HS-5 (cell line): ENCODE measurements at regions not wholly inside any gene's neighbourhood (a gene's known extent, or its start where the extent isn't known, plus 50 kb on each side); places are given as distances from the start of the nearest gene placed in this dataset.

ENCODE experiments used
- DNase-seq: peaks from one replicate; pipeline ENCODE4 v3.0.0-alpha.2; 2012; ENCODE audit warnings: low read depth

DNA sequence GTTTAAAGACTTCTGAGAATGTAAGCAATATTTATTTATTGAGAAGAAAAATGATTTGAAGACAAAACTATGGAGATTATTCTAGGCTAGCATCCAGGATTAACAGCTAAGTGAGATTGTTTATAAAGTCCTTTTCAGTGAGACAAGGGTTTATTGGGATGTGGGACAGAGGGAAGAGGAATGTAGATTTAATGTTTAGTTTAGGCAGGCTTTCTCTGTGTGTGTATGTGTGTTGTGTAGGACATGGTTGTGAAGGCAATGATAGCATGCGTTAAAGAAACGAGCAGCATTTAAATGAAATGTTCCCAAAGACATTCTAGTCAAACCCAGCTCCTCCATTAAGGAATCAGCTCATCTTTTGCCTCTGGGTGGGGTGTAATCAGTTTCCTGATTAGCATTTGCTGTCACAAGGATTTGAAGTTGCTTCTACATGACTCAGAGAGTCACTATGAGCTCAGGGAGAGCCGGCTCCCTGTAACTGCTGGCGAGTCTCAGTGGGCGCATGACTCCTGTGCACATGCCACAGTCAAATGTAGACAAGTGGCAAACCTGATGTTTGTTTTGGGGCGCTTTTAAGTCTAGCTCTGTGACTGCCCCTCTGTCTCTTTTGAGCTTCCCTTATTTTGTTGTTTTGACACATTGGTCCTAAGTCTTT is 442.2 kb upstream of the CELF4 start:
- no peak for DNase-seq

DNA sequence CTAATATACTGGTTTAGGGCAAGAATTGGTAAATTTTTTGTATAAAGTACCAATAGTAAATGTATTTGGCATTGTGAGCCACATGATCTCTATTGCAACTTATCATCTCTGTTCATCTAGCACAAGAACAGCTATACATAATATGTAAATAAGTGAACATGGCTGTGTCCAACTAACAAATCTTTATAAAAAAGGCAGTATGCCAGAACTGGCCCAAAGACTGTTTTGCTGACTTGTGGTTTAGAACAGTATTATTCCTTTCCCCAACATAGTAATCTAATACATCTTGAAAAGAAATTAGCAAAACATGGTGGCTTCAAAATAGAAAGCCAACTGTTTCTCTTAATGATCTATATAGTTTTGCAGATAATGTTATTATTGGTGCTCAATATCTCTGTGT is 441.4 kb upstream of the CELF4 start:
- DNase-seq: no peak

DNA sequence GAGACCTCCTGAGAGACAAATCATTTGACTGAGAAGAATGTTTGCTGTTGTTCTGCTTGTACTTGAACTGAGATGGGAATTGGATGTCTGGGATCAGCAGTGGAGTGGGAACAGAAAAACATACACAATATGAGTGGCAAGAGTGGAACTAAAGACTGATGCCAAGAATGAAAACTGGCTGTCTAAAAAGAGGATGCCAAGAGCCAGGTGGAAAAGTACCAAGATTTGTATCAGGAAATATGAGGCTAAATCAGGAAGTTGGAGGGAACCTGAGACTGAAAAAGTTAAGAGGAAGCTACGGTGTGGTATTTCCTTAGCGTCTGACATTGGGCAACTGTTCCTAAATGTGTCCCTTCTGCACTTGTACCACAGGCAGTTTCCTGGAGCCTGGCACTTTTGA is 440.9 kb upstream of the CELF4 start:
- DNase-seq: no peak

DNA sequence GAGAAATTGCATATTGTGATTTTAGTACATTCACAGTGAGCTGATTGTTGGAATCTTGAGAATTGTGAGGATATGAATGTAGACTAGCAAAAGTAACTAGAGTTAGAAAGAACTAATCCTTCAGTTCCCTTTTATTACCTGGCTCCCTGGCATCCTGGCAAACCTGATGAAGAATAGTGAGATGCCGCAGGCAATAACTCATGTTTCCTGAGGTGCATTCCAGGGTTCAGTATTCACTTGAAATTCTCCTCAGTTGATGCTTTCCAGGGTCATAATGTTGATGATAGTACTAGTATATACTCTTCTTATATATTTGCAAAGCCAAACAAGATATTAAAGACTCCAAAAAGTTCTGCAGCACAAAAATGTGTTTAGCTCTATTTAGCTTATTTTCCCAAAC is 432.1 kb upstream of the CELF4 start:
- no peak for DNase-seq

DNA sequence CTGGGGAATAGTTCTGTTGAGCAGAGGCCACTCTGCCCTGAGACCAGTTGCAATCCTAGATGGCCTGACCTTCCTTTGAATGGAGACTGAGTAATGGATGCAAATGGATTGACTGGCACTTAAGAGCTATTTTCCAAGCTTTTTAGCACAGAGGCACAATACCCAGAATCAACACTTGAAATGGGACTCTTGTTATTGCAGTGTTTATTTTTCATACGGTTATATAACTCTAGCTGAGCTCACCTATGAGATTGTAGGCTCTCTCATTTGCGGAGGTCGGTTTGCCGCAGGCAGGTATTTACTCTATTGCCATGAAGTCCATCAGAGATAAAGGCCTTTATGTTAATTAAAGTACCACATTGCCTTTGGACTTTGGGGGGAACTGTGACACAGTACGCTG is 422.3 kb upstream of the CELF4 start:
- no peak for DNase-seq

DNA sequence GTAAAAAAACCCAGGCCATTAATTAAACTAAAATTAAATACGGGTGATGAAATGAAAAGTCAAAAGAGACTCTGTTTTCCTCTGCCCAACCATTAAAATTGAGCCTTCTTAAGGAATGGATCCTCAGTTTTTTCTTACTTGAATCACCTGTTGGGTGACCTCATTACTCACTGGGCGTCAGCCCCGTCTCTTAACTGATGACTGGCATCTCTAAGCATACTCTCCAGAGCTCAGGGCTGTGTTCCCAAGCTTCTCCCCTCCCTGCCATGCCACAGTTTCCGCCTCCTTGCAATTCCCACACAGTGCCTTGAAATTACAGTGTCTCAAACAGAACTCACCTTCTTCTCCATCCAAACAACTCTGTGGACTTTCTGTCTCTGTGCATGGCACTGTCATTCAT is 421.1 kb upstream of the CELF4 start:
- no peak for DNase-seq

DNA sequence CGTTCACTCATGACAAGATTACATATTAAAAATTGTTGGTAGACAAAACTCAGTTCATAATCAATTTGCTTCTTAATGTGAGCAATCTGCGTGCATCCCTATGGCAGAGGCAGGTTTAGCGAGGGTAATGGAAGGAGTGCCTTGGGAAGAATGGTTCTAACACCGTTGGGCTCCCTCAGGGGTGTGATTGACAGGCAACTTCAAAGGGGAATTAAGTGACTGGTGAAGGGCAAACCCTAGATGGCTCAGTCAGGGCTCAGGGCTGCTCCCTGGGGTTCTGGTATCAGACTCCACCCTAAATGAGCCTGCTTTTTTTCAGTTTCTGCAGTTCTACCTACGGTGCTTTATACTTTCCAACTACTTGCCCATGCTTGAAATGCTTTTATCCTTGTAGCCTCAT is 419.5 kb upstream of the CELF4 start:
- DNase-seq: no peak

DNA sequence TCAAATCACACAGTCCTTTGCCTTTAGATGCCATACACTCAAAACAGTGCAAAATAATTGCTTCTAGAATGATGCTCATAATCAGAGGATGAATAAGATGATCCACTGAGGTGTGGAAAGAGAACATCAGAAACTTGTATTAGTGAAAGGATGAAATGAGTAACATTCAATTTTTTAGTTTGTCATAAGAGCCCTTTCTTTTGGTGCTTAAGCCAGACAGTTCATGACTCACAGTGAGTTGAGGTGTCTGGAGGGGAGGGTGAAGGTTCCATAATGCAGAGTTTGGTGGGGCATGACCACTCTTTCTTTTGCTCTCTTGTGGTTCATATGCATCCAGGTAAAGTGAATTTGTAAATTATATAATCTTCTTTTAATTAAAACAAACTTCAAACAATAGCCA is 415.0 kb upstream of the CELF4 start:
- no peak for DNase-seq

DNA sequence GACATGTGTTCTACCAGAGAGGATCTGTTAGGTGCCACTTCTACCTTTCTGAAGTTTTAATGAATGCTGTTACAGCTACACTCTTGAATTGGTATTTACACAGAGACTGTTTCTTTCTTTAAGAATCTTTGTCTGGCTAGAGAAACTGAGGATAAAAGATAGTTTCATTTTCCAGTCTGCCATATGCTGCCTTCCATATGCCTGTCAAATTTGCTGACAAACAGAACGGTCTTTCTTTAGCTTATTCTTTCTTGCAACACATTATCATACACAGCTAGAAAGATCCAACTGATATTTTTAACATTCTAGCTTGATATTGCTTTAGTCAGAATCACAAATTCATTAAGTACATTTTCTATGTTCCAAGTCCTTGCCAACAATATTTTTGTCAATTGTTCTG is 409.8 kb upstream of the CELF4 start:
- no peak for DNase-seq

DNA sequence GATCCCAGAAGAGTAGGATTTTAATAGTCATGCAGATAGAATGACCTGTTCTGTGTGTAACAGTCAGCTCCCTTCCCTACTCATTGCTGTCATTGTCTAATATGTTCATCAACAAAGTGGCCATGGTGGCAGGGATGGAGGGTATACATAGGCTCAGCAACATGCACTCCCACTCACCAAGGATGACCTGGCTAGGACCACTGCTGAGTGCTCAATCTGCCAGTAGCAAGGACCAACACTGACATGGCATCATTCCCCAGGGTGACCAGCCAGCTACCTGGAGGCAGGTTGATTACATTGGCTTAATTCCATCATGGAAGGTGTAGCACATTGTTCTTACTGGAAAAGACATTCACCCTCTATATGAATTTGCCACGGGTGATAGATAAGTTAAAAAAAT is 401.7 kb upstream of the CELF4 start:
- DNase-seq: no peak

DNA sequence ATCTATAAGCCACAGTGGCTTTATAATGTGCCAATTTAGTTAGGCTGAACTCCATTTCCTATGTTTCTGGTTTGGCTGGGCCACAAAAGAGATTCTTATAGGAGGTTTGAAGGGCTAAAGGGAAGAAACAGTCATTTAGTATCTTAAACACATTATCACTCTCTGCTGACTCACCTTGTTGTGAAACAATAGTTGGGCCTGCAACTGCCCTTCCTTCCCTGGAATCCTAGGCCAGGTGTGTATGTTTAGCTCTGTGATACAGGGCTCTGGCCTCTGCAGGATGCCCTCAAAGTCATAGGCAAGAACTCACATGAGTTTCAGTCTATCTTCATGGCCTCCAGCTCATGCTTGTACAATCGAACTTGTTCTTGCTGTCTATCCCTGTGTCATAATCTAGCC is 400.0 kb upstream of the CELF4 start:
- DNase-seq: no peak

DNA sequence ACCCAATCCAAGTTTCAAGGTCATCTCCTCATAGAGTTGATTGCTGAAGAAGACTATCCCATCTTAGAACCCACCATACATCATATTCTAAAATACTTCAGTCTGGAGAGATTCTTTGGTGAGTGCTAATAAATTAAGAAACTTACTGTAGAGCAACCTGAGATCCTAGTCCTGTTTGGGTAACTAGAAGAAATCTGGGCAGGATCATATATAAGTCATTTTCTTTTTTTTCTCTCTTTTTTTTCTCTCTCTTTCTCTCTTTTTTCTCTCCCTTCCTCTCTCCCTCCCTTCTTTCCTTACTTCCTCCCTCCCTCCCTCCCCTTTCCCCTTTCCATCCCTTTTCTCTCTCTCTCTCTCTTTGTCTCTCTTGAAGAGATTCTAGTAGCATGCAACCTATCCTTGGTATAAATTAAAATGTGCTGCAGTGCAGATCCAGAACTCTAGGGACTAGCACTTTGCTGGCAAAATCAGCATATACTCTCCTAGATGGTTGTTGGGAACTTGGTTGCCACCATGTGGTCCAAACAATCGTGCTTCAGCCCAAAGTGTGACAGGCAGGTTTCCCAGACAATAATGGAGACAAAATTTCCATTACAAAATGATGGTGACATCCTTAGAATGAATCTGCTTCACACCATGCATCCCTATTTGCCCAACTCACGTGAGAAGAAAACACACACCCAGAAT is 399.4 kb upstream of the CELF4 start:
- no peak for DNase-seq

DNA sequence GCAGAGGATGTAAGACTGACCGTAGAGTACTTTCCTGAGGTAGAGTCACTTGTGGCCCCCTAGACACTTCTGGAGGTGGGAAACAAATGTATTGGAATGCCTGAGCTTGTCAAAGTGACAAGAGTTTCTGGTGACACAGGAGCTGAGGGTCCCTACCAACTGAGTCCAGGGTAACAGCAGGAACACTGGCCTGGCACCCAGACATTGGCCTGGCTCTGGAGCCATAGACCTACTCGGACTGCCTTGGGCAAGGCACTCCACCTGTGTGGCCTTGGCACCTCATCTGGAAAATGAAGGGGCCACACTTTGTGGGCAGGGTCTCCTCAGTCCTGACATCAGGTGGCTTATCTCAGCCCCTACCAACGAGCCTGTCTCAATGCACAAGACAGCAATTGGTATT is 398.2 kb upstream of the CELF4 start:
- DNase-seq: no peak

DNA sequence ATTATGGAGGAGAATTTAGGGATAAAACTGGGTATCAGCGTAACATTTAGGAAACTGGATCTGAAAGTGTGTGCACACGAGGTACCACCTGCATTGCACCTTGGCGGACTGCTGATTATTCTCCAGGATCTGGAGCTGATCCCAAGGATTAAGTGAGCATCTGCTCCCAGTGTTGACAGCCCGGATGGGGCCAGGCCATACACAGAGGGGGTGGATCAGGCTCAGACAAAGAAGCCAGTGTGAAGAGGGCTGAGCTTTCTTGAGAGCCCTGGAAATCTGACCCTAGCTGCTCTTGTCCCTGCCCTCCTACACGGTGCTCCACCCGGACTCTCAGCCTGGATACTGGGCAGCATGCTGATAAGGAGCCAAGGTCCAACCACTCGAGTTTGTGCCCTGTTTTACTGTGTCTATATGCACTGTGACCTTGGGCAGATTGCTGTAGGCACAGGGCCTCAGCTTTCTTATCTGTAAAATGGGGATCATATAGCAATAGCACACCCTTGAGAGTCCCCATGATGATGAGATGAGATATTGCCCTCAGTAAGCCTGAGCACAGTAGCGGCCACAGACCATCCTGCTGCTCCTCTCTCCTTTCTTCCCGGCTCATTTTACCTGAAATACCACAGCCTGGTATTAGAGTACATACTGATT is 396.8 kb upstream of the CELF4 start:
- no peak for DNase-seq

DNA sequence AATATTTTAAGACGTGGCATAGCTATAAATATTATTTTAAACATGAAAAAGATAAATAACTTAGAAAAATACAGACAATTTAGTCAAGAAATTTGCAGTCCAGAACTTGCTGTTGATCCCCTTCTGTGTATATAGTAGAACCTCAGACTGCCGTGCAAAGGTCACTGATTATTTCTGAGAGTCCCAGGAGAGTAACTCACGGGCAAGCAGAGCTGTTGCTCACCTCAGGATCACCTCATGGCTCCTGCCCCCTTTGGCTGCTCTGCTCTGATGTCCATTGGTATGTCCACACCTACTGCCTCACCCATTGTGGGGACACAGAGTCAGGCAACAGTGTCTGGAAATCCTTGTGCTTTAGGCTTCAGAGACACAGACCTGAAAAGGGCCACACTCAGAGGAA is 392.9 kb upstream of the CELF4 start:
- no peak for DNase-seq

DNA sequence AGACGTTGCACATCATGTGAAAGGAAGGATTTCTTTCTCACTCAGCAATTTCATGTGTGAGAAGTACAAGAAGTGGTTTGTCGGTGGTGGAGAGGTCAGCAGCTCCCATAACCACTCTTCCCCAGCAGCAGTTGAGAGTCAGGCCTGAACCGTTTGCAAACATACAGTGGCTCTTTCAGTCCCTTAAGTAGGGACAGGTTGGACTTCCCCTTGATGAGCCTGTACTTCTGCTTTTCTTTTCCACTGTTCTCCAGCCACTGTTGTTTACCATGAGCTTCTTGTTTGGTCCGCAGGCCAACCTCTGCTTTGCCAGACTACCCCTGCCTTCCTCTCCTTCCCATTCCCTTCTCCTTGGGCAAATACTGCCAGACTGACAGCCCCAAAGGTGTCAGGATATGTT is 391.3 kb upstream of the CELF4 start:
- no peak for DNase-seq

DNA sequence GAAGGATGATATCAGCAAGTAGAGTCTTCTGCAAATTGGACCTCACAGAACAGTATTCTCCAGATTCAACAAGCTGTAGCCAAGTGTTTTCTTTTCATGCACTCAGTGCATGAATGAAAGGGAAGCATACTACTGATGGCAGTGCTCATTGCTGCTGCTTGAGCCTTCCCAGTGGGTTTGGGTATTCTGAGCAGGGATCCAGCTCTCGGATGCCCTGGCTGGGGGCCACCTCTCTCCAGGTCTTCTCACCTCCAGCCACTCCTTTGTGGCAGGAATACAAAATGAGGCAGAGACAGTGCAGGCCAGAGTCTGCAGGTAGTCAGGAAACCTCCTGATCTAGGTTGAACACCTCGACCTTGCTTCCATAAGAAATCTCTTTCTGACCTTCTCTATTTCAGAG is 390.4 kb upstream of the CELF4 start:
- DNase-seq: no peak

DNA sequence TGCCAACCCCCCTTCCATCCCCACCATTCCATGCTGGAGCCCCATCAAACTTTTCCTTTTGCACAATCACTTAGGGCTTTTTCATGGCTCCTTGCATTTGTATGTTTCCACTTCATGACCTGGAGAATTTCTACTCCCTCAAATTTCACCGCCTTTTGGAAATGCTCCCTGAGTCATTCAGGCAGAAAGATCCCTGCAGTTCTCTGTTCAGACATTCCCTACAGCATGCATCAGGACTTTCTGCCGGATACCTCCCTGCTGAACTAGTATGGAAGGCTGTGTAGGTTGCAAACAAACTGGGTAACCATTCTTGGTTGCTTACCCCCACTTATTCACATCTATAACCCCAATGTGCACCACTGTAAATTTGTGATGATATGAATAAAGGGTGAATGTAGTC is 389.6 kb upstream of the CELF4 start:
- DNase-seq: no peak

DNA sequence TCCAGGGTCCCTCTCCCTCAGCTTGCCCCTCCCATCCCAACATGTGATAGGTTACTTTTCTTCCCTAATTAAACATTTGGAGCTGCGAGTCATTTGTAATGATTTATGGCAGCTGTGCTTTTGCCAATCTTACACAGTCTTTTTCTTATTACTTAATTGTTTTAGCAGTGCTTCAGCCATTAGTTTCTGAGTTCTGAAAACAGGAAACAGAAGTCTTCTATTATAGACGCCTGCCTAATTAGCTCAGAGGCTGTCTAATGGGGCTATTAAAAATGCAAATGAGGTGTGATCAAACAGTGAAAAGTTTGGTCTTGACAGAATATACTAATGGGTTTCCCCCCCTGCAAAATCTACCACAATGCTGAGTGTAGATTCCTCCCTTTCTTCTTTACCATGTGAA is 388.3 kb upstream of the CELF4 start:
- no peak for DNase-seq

DNA sequence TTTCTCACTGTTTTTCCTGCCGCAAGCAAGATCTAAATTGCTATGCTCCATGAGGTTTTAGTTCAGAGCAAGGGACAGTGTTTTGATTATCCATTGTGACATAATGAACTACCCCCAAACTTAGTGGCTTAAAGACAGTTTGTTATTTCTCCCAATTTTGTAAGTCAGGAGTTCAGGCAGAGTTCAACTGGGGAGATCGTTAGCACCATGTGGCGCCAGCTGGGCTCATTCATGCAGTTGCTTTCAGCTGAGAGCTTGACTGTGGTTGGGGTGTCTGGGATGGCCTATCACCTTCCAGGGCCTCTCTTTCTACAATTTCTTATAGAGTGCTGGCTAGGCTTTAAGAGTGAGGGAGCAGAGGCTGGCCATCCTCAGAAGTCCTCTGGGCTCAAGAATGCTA is 382.9 kb upstream of the CELF4 start:
- no peak for DNase-seq

DNA sequence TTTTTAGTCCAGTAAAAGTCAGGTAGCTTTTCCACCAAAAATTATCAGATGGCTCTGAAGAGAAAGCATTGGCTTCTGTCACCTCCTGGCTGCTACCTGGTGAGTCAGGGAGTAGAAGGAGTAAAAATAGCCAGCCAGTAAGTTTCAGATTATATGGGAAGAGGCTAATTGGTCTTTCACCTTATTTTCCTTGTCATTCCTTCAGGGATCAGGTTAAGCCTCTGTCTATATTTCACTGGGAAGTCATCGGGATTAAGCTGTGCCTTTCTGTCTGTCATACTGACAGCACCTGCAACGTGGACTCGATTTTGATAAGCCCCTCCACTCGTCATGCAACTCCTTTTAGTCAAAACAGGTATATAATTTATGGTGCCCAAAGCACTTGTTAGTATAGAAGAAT is 380.7 kb upstream of the CELF4 start:
- no peak for DNase-seq

DNA sequence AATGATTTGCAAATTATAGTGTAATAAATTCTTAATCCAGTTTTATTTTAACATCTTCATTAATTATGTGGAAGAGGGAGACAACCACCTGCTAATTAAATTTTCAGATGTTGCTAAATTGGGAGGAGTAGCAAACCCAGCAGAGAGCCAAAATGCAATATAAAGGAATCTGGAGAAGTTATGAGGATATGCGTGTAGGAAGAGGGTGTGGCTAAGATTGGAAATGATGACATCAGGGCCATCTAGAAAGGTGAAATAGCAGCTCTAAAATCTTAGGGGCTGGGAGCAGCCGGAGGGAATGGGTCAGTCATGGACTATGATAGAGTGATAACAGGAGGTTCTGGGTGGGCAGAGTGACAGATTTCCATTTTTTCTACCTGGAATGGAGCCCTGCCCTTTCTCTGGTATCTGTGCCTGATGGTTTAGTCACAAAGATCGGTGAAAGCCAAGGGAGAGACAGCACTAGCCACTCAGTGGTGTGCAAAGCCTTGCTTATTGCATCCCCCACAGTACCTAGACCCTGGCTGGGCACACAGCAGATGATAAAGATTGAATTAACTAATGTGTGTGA is 379.2 kb upstream of the CELF4 start:
- DNase-seq: no peak

DNA sequence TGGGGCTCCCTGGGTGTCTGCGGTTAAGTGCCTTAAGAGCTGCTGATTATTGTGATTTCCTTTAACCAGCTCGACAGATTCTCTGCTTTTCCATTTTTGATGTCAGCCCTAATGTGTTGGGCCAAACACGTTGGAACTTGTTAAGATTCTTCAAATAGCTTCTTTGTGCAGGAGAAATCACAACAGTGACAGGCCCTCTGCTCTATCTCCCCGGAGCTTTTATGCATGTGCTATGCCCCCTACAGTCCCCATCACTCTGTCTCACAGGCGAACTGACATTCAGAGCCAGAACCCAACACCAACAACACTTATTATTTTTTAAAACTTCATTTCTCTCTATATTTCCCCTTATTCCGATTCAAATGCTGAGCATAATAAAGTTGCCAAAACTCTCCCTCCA is 371.7 kb upstream of the CELF4 start:
- no peak for DNase-seq

DNA sequence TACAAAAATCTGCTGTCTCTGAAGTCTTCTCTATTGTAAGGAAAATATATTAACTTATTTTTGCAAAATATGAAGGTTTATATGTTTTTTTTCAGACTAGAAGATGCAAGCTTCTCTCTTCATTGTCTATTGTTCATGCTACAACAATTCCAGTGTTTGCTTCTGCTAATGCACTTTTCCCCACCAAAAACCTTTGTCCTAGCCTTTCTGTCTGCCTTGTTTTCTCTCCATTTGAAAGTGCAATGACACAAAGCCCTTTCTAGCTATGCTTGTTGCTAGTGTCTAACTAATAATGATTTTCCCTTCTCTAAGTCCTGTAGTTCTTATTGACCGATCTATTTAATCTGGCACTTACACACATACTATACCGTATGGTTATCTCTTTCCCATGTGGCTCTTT is 369.5 kb upstream of the CELF4 start:
- no peak for DNase-seq
